Activated CD8-positive, alpha-beta T cell treated with anti-CD3 and anti-CD28 coated beads, Interleukin-2, amount 10 ng/mL, durations not matched to agents 7 days and 5 days (primary cell): ENCODE measurements at regions not wholly inside any gene's neighbourhood (a gene's known extent, or its start where the extent isn't known, plus 50 kb on each side); places are given as distances from the start of the nearest gene placed in this dataset.

ENCODE experiments used
- ATAC-seq: fragments of 150-1000 bp; cut with Tn5 transposase; one replicate; pipeline ENCODE4 v1.10.0; 2021; ENCODE audit warnings: moderate library complexity
- CTCF ChIA-PET: fragments of 350-600 bp; sonication (Branson Sonifier 250); formaldehyde crosslinking; loops from one replicate; lab custom pipeline; 2021; ENCODE audit warnings: antibody characterized with exemption; lab: Charles Lee
- POLR2A ChIA-PET: fragments of 350-600 bp; sonication (Branson Sonifier 250); formaldehyde crosslinking; loops from one replicate; lab custom pipeline; 2021; ENCODE audit warnings: antibody characterized with exemption; lab: Charles Lee
- DNase-seq: peaks from one replicate; pipeline ENCODE4 v3.0.0-alpha.2; 2020
- H3K27ac Mint-ChIP-seq: one replicate; pipeline ENCODE4 v1.8.0; 2021; ENCODE audit warnings: mild to moderate bottlenecking, mixed read lengths
- H3K27me3 Mint-ChIP-seq: one replicate; pipeline ENCODE4 v1.8.0; 2021; ENCODE audit warnings: low read depth, mixed read lengths
- H3K36me3 Mint-ChIP-seq: one replicate; pipeline ENCODE4 v1.8.0; 2021; ENCODE audit warnings: low read depth, mixed read lengths
- H3K4me1 Mint-ChIP-seq: one replicate; pipeline ENCODE4 v1.8.0; 2021; ENCODE audit warnings: low read depth, mixed read lengths
- H3K4me3 Mint-ChIP-seq: one replicate; pipeline ENCODE4 v1.8.0; 2021; ENCODE audit warnings: mild to moderate bottlenecking, mixed read lengths
- H3K9me3 Mint-ChIP-seq: one replicate; pipeline ENCODE4 v1.8.0; 2022; ENCODE audit warnings: mixed read lengths; ENCODE audit not compliant: insufficient read depth

GRCh38 chr9:127553793-127554192, 58.3 kb upstream of the STXBP1 start:
- POLR2A ChIA-PET, result interaction anchor here (0.6 kb wide), 1 partner anchor 115 kb away, joined by 3 read pairs; no protein-coding TSS in a partner anchor
- Mint-ChIP-seq H3K4me1 (peaks cover 80% of the 10 kb centered on the region), H3K9me3 (no peaks in the 10 kb centered on the region)

GRCh38 chr9:127554966-127555839, 56.9 kb upstream of the STXBP1 start:
- DNase-seq, result no peak
- peak; percentile 14 for ATAC-seq
- ChIA-PET POLR2A (interaction anchor here (0.6 to 2.3 kb wide), 6 partner anchors 15 to 1484 kb away, joined by 3 to 15 read pairs (median 4); partner anchors contain the start of genes LRSAM1, RPL12 and TOR2A), CTCF (interaction anchor here (0.8 to 4.3 kb wide), 4 partner anchors 22 to 180 kb away, joined by 3 to 19 read pairs (median 4); partner anchors contain the start of gene TOR2A)
- H3K4me3 Mint-ChIP-seq, result peak overlapping the region; percentile 76
- peaks cover 46% of the 10 kb centered on the region for H3K36me3 Mint-ChIP-seq
- H3K27ac Mint-ChIP-seq, result peak overlapping the region; percentile 97
- no peaks in the 10 kb centered on the region for H3K27me3 Mint-ChIP-seq
- no peaks in the 10 kb centered on the region for H3K9me3 Mint-ChIP-seq
- H3K4me1 Mint-ChIP-seq, result peaks cover 86% of the 10 kb centered on the region

More at GRCh38 chr9:127553793-127554192, 58.3 kb upstream of the STXBP1 start:
- Mint-ChIP-seq H3K27ac (peak overlapping the region; percentile 85), H3K4me3 (no peak overlapping the region), H3K27me3 (no peaks in the 10 kb centered on the region), H3K36me3 (peaks cover 39% of the 10 kb centered on the region)
- CTCF ChIA-PET, result interaction anchor here (1.2 to 2.4 kb wide), 3 partner anchors 16 to 31 kb away, joined by 3 to 8 read pairs (median 5); no protein-coding TSS in a partner anchor
- no peak for DNase-seq
- ATAC-seq, result no peak

- DNase-seq, result peak; percentile 93
- Mint-ChIP-seq H3K4me3 (peak overlapping the region; percentile 76), H3K9me3 (no peaks in the 10 kb centered on the region), H3K27me3 (no peaks in the 10 kb centered on the region), H3K4me1 (peaks cover 90% of the 10 kb centered on the region), H3K36me3 (peaks cover 53% of the 10 kb centered on the region), H3K27ac (peak overlapping the region; percentile 97)
- CTCF ChIA-PET, result interaction anchor here (0.8 to 4.3 kb wide), 9 partner anchors 12 to 179 kb away, joined by 3 to 19 read pairs (median 3); partner anchors contain the start of gene TOR2A
- POLR2A ChIA-PET, result interaction anchor here (0.6 to 2.3 kb wide), 7 partner anchors 12 to 1485 kb away, joined by 3 to 15 read pairs (median 5); partner anchors contain the start of genes LRSAM1, RPL12 and TOR2A
- peak; percentile 89 for ATAC-seq
Observed at GRCh38 chr9:127555840-127556820, 55.9 kb upstream of the STXBP1 start.

- no peaks in the 10 kb centered on the region for H3K27me3 Mint-ChIP-seq
- DNase-seq, result no peak
- no peak for ATAC-seq
- peak overlapping the region; percentile 97 for H3K27ac Mint-ChIP-seq
- no peaks in the 10 kb centered on the region for H3K9me3 Mint-ChIP-seq
- peaks cover 93% of the 10 kb centered on the region for H3K4me1 Mint-ChIP-seq
- CTCF ChIA-PET, result interaction anchor here (0.9 to 4.3 kb wide), 6 partner anchors 11 to 178 kb away, joined by 3 to 19 read pairs (median 4); partner anchors contain the start of gene TOR2A
- peak overlapping the region; percentile 76 for H3K4me3 Mint-ChIP-seq
- POLR2A ChIA-PET, result interaction anchor here (1.6 to 2.3 kb wide), 3 partner anchors 11 to 179 kb away, joined by 3 to 15 read pairs (median 8); partner anchors contain the start of gene TOR2A
- H3K36me3 Mint-ChIP-seq, result peaks cover 60% of the 10 kb centered on the region
Observed at GRCh38 chr9:127556871-127557270, 55.2 kb upstream of the STXBP1 start.

- Mint-ChIP-seq H3K27ac (peak overlapping the region; percentile 97), H3K27me3 (no peaks in the 10 kb centered on the region), H3K4me1 (peaks cover 97% of the 10 kb centered on the region), H3K9me3 (no peaks in the 10 kb centered on the region), H3K36me3 (peaks cover 65% of the 10 kb centered on the region), H3K4me3 (peak overlapping the region; percentile 76)
- ChIA-PET POLR2A (interaction anchor here (0.8 to 2.0 kb wide), 3 partner anchors 10 to 106 kb away, joined by 3 to 16 read pairs (median 8); partner anchors contain the start of gene LRSAM1), CTCF (interaction anchor here (1.1 to 4.3 kb wide), 5 partner anchors 11 to 177 kb away, joined by 3 to 19 read pairs (median 4); partner anchors contain the start of gene TOR2A)
- ATAC-seq (peak; percentile 20), DNase-seq (peak; percentile 41)
Observed at GRCh38 chr9:127557466-127557869, 54.6 kb upstream of the STXBP1 start.

- CTCF ChIA-PET, result interaction anchor here (0.7 to 4.3 kb wide), 5 partner anchors 10 to 176 kb away, joined by 3 to 19 read pairs (median 4); partner anchors contain the start of gene TOR2A
- Mint-ChIP-seq H3K36me3 (peaks cover 68% of the 10 kb centered on the region), H3K27ac (peak overlapping the region; percentile 97), H3K4me3 (peak overlapping the region; percentile 76), H3K27me3 (no peaks in the 10 kb centered on the region), H3K4me1 (peaks cover 98% of the 10 kb centered on the region), H3K9me3 (no peaks in the 10 kb centered on the region)
- ATAC-seq, result no peak
- DNase-seq, result no peak
- POLR2A ChIA-PET, result interaction anchor here (0.8 to 1.8 kb wide), 3 partner anchors 10 to 107 kb away, joined by 3 to 16 read pairs (median 3); partner anchors contain the start of gene LRSAM1
Observed at GRCh38 chr9:127557998-127558546, 54.0 kb upstream of the STXBP1 start.

- peak overlapping the region; percentile 97 for H3K27ac Mint-ChIP-seq
- ATAC-seq (no peak), DNase-seq (no peak)
- peaks cover 72% of the 10 kb centered on the region for H3K36me3 Mint-ChIP-seq
- no peaks in the 10 kb centered on the region for H3K27me3 Mint-ChIP-seq
- ChIA-PET CTCF (interaction anchor here (0.7 to 4.3 kb wide), 5 partner anchors 9 to 176 kb away, joined by 3 to 19 read pairs (median 4); partner anchors contain the start of gene TOR2A), POLR2A (interaction anchor here (1.2 to 1.8 kb wide), 2 partner anchors 10 to 11 kb away, joined by 3 to 16 read pairs; no protein-coding TSS in a partner anchor)
- H3K9me3 Mint-ChIP-seq, result no peaks in the 10 kb centered on the region
- H3K4me1 Mint-ChIP-seq, result peaks cover 97% of the 10 kb centered on the region
- peak overlapping the region; percentile 76 for H3K4me3 Mint-ChIP-seq
Observed at GRCh38 chr9:127558581-127559246, 53.4 kb upstream of the STXBP1 start.

- peaks cover 93% of the 10 kb centered on the region for H3K4me1 Mint-ChIP-seq
- peak overlapping the region; percentile 76 for H3K4me3 Mint-ChIP-seq
- CTCF ChIA-PET, result interaction anchor here (1.0 to 2.2 kb wide), 3 partner anchors 11 to 176 kb away, joined by 3 to 6 read pairs (median 4); partner anchors contain the start of gene TOR2A
- no peak for DNase-seq
- H3K9me3 Mint-ChIP-seq, result no peaks in the 10 kb centered on the region
- peak overlapping the region; percentile 97 for H3K27ac Mint-ChIP-seq
- H3K27me3 Mint-ChIP-seq, result no peaks in the 10 kb centered on the region
- peaks cover 70% of the 10 kb centered on the region for H3K36me3 Mint-ChIP-seq
- POLR2A ChIA-PET, result interaction anchor here (1.2 to 1.8 kb wide), 2 partner anchors 9 to 11 kb away, joined by 3 to 16 read pairs; no protein-coding TSS in a partner anchor
- ATAC-seq, result no peak
Observed at GRCh38 chr9:127559247-127559680, 52.8 kb upstream of the STXBP1 start.

GRCh38 chr9:127561491-127562278, 50.4 kb upstream of the STXBP1 start:
- peaks cover 84% of the 10 kb centered on the region for H3K4me1 Mint-ChIP-seq

More at GRCh38 chr9:127561491-127562278, 50.4 kb upstream of the STXBP1 start:
- H3K4me3 Mint-ChIP-seq, result no peak overlapping the region
- peaks cover 71% of the 10 kb centered on the region for H3K36me3 Mint-ChIP-seq
- no peak for DNase-seq
- no peaks in the 10 kb centered on the region for H3K9me3 Mint-ChIP-seq
- peak overlapping the region; percentile 97 for H3K27ac Mint-ChIP-seq
- ATAC-seq, result no peak
- no peaks in the 10 kb centered on the region for H3K27me3 Mint-ChIP-seq
- POLR2A ChIA-PET, result no interaction called here
- CTCF ChIA-PET, result no interaction called here
